GM18508 (cell line): ENCODE measurements at regions not wholly inside any gene's neighbourhood (a gene's known extent, or its start where the extent isn't known, plus 50 kb on each side); places are given as distances from the start of the nearest gene placed in this dataset.

Source experiments
- ATAC-seq: cut with Tn5 transposase; IDR thresholded peaks from one replicate; pipeline ENCODE4 v1.9.1; 2021; ENCODE audit warnings: moderate number of reproducible peaks; ENCODE audit not compliant: insufficient read depth, unreplicated experiment

- no peak for ATAC-seq
These were observed 386.0 kb downstream of the SOX9 start for GRCh38 chr17:72506773-72507172.

GRCh38 chr17:72507370-72507769, 386.6 kb downstream of the SOX9 start:
- ATAC-seq = no peak

- ATAC-seq = peak; percentile 80
These were observed 389.7 kb downstream of the SOX9 start for GRCh38 chr17:72510351-72511016.

GRCh38 chr17:72511242-72511641, 390.4 kb downstream of the SOX9 start:
- no peak for ATAC-seq

- ATAC-seq = no peak
These were observed 391.1 kb downstream of the SOX9 start for GRCh38 chr17:72511874-72512273.

GRCh38 chr17:72512649-72513556, 392.1 kb downstream of the SOX9 start:
- ATAC-seq = no peak

GRCh38 chr17:72514321-72514861, 393.6 kb downstream of the SOX9 start:
- no peak for ATAC-seq

- ATAC-seq = no peak
These were observed 394.1 kb downstream of the SOX9 start for GRCh38 chr17:72514891-72515290.

- peak; percentile 52 for ATAC-seq
These were observed 394.7 kb downstream of the SOX9 start for GRCh38 chr17:72515291-72516065.

- ATAC-seq = no peak
These were observed 396.1 kb downstream of the SOX9 start for GRCh38 chr17:72516772-72517399.

GRCh38 chr17:72517413-72518158, 396.8 kb downstream of the SOX9 start:
- no peak for ATAC-seq

- no peak for ATAC-seq
These were observed 397.4 kb downstream of the SOX9 start for GRCh38 chr17:72518159-72518732.

- ATAC-seq = no peak
These were observed 398.2 kb downstream of the SOX9 start for GRCh38 chr17:72518753-72519597.

- no peak for ATAC-seq
These were observed 398.7 kb downstream of the SOX9 start for GRCh38 chr17:72519598-72519936.

GRCh38 chr17:72520665-72521303, 400.0 kb downstream of the SOX9 start:
- ATAC-seq = no peak

- no peak for ATAC-seq
These were observed 402.7 kb downstream of the SOX9 start for GRCh38 chr17:72523491-72523890.

- no peak for ATAC-seq
These were observed 404.6 kb downstream of the SOX9 start for GRCh38 chr17:72525225-72526015.
